Glutamatergic neuron (in vitro differentiated cells): ENCODE measurements at regions not wholly inside any gene's neighbourhood (a gene's known extent, or its start where the extent isn't known, plus 50 kb on each side); places are given as distances from the start of the nearest gene placed in this dataset.
"Not testable (repeated sequence)": the region's sequence is repeated elsewhere in the genome, so short reads cannot be mapped to it uniquely, and the experiment has no call there.

ENCODE experiments used
- DNase-seq: peaks from one replicate; pipeline ENCODE4 v3.0.0; 2022
- H3K27ac Mint-ChIP-seq: one replicate; pipeline ENCODE4 v1.8.0; 2020; ENCODE audit warnings: mild to moderate bottlenecking, mixed read lengths, inconsistent platforms; ENCODE audit not compliant: unreplicated experiment
- H3K27me3 Mint-ChIP-seq: one replicate; pipeline ENCODE4 v1.8.0; 2020; ENCODE audit warnings: mild to moderate bottlenecking, moderate library complexity, mixed read lengths, inconsistent platforms; ENCODE audit not compliant: unreplicated experiment
- H3K36me3 Mint-ChIP-seq: one replicate; pipeline ENCODE4 v1.8.0; 2020; ENCODE audit warnings: mild to moderate bottlenecking, mixed read lengths, inconsistent platforms; ENCODE audit not compliant: unreplicated experiment
- H3K4me1 Mint-ChIP-seq: one replicate; pipeline ENCODE4 v1.8.0; 2020; ENCODE audit warnings: mild to moderate bottlenecking, low read depth, mixed read lengths, inconsistent platforms; ENCODE audit not compliant: unreplicated experiment
- H3K4me3 Mint-ChIP-seq: one replicate; pipeline ENCODE4 v1.8.0; 2020; ENCODE audit warnings: mild to moderate bottlenecking, mixed read lengths, inconsistent platforms; ENCODE audit not compliant: unreplicated experiment
- H3K9me3 Mint-ChIP-seq: one replicate; pipeline ENCODE4 v1.8.0; 2020; ENCODE audit warnings: mild to moderate bottlenecking, moderate library complexity, mixed read lengths, inconsistent platforms; ENCODE audit not compliant: unreplicated experiment
- TF ChIP-seq, protein P1 (sequence below): fragments of 200-600 bp; sonication (generic); IDR thresholded peaks from one replicate; pipeline ENCODE4 v1.5.0; 2021; ENCODE audit not compliant: partially characterized antibody, unreplicated experiment

DNA sequence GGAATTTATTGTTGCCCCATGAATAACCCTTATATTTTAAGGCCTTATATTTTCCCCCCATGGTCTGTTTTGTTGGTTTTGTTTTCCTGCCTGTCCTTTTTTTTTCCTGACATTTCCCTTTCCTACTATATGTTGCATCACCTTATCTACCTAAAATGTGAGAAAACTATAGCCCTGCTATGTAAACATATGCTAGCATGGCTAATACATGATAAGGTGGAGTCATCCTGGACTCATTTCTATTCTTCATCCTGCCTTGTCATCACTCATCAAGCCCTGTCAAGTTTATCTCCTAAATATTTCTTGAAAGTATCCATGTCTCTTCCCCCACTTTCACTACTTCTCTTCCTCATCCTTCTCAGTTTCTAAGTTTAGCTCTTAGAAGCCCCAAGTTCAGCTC lies 2168.8 kb upstream of the RAG2 start:
- Mint-ChIP-seq H3K4me1 (no peaks in the 10 kb centered on the region), H3K36me3 (no peaks in the 10 kb centered on the region), H3K27me3 (no peaks in the 10 kb centered on the region), H3K27ac (no peak overlapping the region), H3K9me3 (peaks cover 4% of the 10 kb centered on the region), H3K4me3 (no peak overlapping the region)
- TF ChIP-seq, protein P1, sequence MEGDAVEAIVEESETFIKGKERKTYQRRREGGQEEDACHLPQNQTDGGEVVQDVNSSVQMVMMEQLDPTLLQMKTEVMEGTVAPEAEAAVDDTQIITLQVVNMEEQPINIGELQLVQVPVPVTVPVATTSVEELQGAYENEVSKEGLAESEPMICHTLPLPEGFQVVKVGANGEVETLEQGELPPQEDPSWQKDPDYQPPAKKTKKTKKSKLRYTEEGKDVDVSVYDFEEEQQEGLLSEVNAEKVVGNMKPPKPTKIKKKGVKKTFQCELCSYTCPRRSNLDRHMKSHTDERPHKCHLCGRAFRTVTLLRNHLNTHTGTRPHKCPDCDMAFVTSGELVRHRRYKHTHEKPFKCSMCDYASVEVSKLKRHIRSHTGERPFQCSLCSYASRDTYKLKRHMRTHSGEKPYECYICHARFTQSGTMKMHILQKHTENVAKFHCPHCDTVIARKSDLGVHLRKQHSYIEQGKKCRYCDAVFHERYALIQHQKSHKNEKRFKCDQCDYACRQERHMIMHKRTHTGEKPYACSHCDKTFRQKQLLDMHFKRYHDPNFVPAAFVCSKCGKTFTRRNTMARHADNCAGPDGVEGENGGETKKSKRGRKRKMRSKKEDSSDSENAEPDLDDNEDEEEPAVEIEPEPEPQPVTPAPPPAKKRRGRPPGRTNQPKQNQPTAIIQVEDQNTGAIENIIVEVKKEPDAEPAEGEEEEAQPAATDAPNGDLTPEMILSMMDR, result no peak
- no peak for DNase-seq

DNA sequence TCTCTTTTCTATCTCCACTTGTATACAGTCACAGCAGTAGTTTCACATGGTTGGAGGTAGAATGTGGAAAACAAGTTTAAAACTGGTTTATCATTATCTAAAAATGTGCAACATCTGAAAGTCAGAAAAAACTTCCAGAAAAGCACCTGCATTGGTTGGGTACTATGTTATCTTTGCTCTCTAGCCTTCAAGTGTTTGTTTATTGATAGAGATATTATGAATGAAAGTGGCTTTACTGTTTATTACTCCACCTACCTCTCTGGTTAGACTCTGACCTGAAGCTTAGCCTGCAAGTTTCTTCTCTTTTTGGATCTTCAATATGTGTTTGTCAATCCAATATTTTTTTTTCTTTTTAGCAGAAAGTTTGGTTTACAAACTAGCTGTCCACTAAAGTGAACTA lies 2161.4 kb upstream of the RAG2 start:
- TF ChIP-seq, protein P1, result no peak
- Mint-ChIP-seq H3K27me3 (no peaks in the 10 kb centered on the region), H3K36me3 (no peaks in the 10 kb centered on the region), H3K27ac (no peak overlapping the region), H3K4me3 (no peak overlapping the region), H3K9me3 (no peaks in the 10 kb centered on the region), H3K4me1 (no peaks in the 10 kb centered on the region)
- DNase-seq, result no peak

DNA sequence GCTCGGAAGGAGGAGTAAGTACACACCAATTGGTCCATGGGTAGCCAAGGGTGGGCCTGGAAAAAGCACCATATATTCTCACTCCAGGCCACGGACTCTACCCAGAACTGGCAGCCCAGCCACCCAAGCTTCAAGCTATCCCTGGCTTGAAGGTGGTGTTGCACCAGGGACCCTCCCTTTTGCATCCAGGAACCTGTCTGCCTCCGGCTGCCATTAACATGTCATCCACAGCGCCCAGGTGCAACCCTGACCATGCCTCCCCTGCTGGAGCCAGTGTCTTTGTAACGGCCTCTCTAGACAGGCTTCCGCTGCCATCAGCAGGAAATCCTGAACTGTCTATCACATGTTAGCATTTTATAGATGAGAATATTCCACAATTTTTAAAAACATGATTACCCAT lies 2158.5 kb upstream of the RAG2 start:
- TF ChIP-seq, protein P1, result no peak
- no peaks in the 10 kb centered on the region for H3K27me3 Mint-ChIP-seq
- no peaks in the 10 kb centered on the region for H3K9me3 Mint-ChIP-seq
- no peak overlapping the region for H3K4me3 Mint-ChIP-seq
- no peak for DNase-seq
- no peaks in the 10 kb centered on the region for H3K36me3 Mint-ChIP-seq
- no peak overlapping the region for H3K27ac Mint-ChIP-seq
- no peaks in the 10 kb centered on the region for H3K4me1 Mint-ChIP-seq

DNA sequence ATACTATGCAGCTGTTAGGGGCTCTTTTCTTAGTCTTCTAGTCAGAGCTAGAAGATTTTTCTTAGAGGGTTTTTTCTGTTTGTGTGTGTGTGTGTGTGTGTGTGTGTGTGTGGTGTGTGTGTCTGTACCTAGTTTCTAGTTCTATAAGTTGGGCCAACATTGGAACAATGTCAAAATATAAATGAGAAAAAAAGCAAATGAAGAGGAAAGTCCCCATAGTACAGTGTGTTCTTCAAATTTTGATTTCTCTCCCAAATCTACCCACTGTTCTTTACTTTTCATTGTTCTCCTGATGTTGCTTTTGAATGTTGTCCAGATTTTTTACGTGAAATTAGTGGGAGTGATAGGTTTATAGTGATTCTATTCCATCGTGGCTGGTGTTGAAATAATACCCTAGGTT lies 2153.4 kb upstream of the RAG2 start:
- H3K4me3 Mint-ChIP-seq, result no peak overlapping the region
- H3K4me1 Mint-ChIP-seq, result no peaks in the 10 kb centered on the region
- no peaks in the 10 kb centered on the region for H3K27me3 Mint-ChIP-seq
- TF ChIP-seq, protein P1, result no peak
- no peak for DNase-seq
- no peaks in the 10 kb centered on the region for H3K36me3 Mint-ChIP-seq
- no peak overlapping the region for H3K27ac Mint-ChIP-seq
- no peaks in the 10 kb centered on the region for H3K9me3 Mint-ChIP-seq

DNA sequence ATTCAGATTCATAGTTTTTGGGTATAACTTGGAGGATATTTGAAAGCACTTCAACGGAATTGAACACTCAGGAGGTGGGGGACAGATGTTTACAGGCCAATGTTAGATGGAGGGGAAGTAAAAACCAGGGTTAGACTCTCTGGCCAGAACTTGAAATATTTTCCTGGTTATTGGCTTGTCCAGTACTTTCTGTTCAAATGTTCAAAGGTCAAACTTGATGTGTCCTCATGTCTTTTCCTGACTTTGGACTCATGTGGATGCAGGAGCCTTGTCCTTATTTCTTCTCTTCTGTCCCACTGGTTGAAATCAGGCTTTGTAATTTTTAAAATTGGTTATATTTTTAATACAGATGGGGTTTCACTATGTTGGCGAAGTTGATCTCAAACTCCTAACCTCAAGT lies 2148.5 kb upstream of the RAG2 start:
- H3K36me3 Mint-ChIP-seq, H3K27me3 Mint-ChIP-seq, H3K4me1 Mint-ChIP-seq, H3K4me3 Mint-ChIP-seq, H3K9me3 Mint-ChIP-seq, H3K27ac Mint-ChIP-seq, DNase-seq: not testable (repeated sequence)

DNA sequence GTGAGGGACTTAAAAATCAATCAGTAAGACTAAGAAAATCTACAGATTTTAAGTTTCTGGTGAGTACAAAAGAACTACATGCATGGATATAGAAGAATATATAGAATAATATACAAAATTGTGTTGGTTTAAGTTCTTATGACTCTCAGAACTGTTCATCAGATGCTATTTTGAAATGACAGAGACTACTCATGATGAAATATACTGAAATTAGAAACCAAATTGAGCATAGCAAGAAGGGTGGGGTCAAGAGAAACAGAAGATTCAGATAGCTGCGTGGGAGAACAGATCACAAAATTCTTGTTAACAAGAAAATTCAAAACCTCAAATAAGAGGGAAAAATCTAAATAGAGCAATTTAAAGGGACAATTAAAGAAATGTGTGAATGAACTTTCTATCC lies 2125.3 kb upstream of the RAG2 start:
- DNase-seq, result no peak

More for the DNA sequence above, 2125.3 kb upstream of the RAG2 start:
- TF ChIP-seq, protein P1, result no peak
- no peaks in the 10 kb centered on the region for H3K4me1 Mint-ChIP-seq
- no peak overlapping the region for H3K4me3 Mint-ChIP-seq
- no peaks in the 10 kb centered on the region for H3K27me3 Mint-ChIP-seq
- H3K27ac Mint-ChIP-seq, result no peak overlapping the region
- H3K9me3 Mint-ChIP-seq, result no peaks in the 10 kb centered on the region
- H3K36me3 Mint-ChIP-seq, result no peaks in the 10 kb centered on the region
